Upper lobe of left lung (tissue), 4 donors: ENCODE measurements at regions not wholly inside any gene's neighbourhood (a gene's known extent, or its start where the extent isn't known, plus 50 kb on each side); places are given as distances from the start of the nearest gene placed in this dataset.

ENCODE experiments used
- POLR2AphosphoS5 ChIP-seq, 2 donors: sonication (generic); formaldehyde crosslinking; IDR thresholded peaks; one replicate each; pipeline ENCODE4 v1.5.1; 2017; ENCODE audit warnings: antibody characterized with exemption in 2 of 2
- TF ChIP-seq, protein P1 (sequence below), 6 experiments: fragments of 450-650 bp in 4 of 6; fragments of 200-600 bp in 2 of 6; sonication (generic) in 2 of 6; IDR thresholded peaks; one replicate each; pipeline ENCODE4 v1.5.1; 2016 to 2019; ENCODE audit warnings: antibody characterized with exemption in 6 of 6

DNA sequence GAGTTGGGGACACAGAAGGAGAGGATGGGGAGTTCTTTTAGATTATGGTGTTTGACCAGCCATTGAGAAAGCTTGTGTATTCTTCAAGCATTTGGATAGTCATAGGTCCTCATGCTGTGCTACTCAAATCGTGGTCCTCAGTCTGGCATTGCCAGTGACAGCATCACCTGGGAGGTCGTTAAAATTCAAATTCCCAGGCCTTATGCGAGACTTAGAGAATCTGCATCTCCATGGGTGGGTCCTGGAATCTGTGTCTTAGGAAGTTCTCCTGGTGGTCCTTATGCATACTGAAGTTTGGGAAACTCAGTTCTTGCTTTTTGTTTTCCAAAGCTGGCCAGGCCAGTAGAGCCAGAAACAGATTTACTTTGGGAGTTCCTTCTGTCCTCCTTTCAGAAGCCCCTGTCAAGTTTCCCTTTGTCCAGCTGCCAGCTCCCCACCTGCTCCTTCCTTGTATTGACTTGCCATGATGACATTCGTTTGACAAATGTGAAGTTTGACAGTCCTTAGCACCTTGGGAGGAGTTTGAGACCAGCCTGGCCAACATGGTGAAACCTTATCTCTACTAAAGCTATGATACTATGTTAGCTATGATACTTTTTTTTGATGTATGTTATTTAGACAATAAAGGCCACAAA lies 95.6 kb downstream of the PALM2AKAP2 start:
- no peak for TF ChIP-seq POLR2AphosphoS5 (IDR thresholded peaks at IDR 0.05)
- TF ChIP-seq, protein P1, sequence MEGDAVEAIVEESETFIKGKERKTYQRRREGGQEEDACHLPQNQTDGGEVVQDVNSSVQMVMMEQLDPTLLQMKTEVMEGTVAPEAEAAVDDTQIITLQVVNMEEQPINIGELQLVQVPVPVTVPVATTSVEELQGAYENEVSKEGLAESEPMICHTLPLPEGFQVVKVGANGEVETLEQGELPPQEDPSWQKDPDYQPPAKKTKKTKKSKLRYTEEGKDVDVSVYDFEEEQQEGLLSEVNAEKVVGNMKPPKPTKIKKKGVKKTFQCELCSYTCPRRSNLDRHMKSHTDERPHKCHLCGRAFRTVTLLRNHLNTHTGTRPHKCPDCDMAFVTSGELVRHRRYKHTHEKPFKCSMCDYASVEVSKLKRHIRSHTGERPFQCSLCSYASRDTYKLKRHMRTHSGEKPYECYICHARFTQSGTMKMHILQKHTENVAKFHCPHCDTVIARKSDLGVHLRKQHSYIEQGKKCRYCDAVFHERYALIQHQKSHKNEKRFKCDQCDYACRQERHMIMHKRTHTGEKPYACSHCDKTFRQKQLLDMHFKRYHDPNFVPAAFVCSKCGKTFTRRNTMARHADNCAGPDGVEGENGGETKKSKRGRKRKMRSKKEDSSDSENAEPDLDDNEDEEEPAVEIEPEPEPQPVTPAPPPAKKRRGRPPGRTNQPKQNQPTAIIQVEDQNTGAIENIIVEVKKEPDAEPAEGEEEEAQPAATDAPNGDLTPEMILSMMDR (IDR thresholded peaks at IDR 0.05) = no peak
